GM21390 (cell line): ENCODE measurements at regions not wholly inside any gene's neighbourhood (a gene's known extent, or its start where the extent isn't known, plus 50 kb on each side); places are given as distances from the start of the nearest gene placed in this dataset.
"Not testable (repeated sequence)": the region's sequence is repeated elsewhere in the genome, so short reads cannot be mapped to it uniquely, and the experiment has no call there.

Experiments
- ATAC-seq: cut with Tn5 transposase; IDR thresholded peaks from one replicate; pipeline ENCODE4 v1.9.1; 2021; ENCODE audit not compliant: unreplicated experiment

DNA sequence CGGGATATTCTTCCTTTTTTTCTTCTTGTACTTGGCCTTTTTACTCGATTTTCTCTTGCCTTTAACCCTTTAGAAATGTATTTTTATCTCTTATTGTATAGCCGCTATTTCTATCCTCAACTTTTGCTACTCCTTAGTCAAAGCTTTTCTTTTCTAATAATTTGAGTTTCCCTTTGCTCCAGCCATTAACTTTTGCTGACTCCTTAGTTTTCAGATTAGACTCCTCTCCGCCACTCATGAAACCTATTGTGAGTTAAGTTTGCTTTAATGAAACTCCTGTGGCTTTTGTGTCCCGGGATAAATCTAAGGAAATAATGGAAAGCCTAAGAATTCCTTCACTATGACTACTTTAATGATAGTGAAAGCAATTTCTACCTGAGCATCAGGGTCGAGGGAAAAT is 590.3 kb upstream of the CITED2 start:
- ATAC-seq = no peak

GRCh38 chr6:139962654-139963347 is 588.4 kb upstream of the CITED2 start:
- no peak for ATAC-seq

- ATAC-seq = no peak
These were observed 586.7 kb upstream of the CITED2 start for GRCh38 chr6:139961190-139961589.

DNA sequence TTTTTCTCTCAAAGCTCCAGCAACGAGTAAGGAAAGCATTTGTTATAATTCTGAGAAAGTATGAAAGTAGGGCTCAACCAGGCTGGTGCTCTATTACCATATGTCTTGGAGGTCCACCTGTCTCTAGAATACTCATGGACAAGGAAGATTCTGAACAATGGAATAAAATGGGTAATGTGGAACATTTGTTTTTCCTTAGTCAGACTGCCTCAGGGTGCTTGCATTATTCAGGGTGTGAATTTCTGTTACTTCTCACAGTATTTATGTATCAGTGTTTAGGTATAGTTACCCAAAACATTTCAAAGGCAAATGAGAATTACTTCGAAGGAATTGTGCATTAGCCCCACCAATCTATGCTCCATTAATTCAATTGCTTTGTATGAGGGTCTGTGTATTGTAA is 586.2 kb upstream of the CITED2 start:
- ATAC-seq = no peak

GRCh38 chr6:139955366-139956155 is 581.1 kb upstream of the CITED2 start:
- no peak for ATAC-seq

DNA sequence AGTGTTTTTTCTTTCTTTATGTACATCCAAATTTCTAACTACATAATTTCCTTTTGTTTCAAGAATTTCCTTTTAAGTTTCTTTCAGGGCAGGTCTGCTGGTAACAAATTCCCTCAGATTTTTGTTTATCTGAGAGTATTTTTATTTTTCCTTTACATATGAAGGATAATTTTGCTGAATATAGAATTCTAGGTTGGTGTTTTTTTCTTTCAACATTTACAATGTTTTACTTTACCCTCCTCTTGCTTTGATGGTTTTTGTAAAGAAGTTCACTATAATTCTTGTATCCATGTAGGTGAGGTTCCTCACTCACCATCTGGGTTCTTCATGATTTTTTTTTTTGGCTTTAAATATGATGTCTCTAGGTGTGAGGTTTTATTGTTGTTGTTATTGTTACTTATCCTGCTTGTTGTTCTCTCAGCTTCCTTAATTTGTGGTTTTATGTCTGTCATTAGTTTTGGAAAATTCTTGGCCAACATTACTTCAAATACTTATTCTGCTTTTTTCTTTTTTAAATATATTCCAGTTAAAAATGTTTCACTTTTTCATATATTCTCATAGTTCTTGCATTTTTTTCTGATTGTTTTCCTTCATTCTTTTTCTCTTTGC is 580.1 kb upstream of the CITED2 start:
- ATAC-seq = no peak

DNA sequence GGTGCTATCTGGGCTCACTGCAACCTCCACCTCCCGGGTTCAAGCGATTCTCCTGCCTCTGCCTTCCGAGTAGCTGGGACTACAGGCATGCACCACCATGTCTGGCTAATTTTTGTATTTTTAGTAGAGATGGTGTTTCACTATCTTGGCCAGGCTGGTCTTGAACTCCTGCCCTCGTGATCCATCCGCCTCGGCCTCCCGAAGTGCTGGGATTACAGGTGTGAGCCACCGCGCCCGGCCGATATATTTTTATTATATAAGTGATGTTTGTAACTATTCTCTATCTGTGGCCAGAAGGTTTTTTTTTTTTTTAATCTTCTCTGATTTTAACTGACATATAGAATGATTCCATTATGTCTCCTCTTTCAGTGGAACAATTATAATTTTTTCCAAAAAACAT is 579.3 kb upstream of the CITED2 start:
- not testable (repeated sequence) for ATAC-seq

- ATAC-seq = no peak
These were observed 576.7 kb upstream of the CITED2 start for GRCh38 chr6:139951172-139951571.

GRCh38 chr6:139944976-139945375 is 570.5 kb upstream of the CITED2 start:
- ATAC-seq = no peak

DNA sequence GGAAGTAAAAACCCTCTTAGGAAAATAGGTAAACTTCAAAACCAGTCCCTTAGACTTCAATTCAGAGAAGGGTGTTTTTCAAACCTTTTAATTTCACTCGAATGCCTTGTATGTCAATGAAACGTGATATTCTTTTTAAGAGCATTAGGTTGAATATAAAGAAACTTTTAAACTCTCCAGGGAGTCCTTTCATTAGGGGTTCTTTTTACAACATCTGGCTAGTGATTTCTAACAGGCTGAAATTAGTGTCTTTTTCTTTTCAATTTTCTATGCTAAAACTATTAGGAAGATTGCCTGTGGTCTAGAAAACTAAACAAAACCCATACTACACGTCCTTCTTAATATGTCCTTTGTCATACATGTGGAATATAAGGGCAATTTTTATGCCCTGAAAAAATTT is 569.7 kb upstream of the CITED2 start:
- ATAC-seq = no peak

DNA sequence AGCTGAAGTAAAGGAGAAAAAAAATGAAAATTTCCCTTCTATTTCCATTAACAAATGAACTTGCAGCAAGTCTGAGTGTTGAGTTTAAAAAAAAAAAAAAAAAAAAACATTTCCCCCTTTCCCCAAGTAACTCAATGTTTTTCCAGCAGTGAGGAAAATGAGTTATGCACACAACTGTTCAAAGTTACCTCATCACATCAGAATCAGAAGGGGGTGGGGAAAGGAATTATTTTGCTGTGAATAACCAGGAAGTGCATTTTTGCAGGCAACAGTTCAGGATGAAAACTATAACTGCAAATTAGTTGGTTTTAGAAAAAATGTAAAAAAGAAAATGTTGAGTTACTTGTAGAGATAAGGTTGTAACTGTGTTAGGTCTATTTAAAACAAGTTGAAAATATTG is 568.9 kb upstream of the CITED2 start:
- no peak for ATAC-seq

GRCh38 chr6:139942331-139942730 is 567.9 kb upstream of the CITED2 start:
- ATAC-seq = no peak

DNA sequence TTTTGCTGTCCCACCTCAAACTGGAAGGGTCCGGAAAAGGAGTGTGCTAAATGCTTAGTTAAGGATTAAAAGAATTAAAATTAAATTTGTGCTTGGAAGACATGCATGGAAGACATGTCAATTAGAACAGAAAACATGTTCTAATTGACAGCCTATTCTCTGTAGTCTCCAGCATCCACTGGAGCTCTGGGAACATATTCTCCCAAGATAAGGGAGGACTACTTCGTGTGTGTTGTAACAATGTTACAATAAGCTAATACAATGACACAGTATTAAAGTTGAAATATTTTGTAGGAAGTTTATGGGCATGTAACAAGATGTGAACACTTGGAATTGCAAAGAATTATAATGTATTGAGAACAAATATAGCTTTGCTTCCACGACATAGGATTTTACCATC is 567.4 kb upstream of the CITED2 start:
- ATAC-seq = no peak

- ATAC-seq = peak; percentile 92
These were observed 566.6 kb upstream of the CITED2 start for GRCh38 chr6:139940741-139941729.

- ATAC-seq = no peak
These were observed 564.9 kb upstream of the CITED2 start for GRCh38 chr6:139939189-139939979.

DNA sequence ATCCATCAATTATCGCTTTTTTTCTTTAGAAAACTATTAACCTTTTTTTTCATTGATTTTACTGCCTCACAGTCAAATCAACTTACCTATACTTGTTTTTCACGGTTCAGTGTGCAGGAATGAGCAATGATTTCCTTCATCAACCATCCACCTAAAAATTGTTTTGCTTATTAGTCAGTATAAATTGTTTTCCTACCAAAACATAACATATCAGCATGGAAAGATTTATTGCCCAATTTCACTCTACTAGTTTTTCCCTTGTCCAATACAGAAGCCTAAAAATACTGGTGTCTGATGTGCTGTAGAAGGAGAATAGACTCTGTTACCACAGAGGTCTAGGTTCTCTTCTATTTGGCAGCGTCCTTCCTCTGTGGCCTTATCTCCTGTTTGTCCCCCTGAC is 558.2 kb upstream of the CITED2 start:
- ATAC-seq = no peak

DNA sequence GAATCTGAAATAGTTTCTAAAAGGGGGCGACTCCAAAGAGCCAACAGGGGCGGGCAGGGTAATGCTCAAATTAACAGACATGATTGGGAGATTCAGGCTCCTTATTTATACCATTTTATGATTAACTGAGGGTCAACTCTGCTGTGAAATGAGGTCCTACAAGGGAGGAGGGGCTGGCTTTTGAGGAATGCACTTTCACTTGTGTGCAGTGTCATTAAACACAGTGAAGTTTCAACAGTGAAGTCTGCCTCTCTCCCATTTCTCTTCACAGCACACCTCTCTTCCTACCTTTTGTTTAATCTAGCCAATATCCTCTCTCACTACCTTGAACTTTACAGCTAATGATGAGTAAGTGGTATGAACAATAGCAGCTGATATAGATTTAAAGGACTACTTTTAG is 557.3 kb upstream of the CITED2 start:
- no peak for ATAC-seq

DNA sequence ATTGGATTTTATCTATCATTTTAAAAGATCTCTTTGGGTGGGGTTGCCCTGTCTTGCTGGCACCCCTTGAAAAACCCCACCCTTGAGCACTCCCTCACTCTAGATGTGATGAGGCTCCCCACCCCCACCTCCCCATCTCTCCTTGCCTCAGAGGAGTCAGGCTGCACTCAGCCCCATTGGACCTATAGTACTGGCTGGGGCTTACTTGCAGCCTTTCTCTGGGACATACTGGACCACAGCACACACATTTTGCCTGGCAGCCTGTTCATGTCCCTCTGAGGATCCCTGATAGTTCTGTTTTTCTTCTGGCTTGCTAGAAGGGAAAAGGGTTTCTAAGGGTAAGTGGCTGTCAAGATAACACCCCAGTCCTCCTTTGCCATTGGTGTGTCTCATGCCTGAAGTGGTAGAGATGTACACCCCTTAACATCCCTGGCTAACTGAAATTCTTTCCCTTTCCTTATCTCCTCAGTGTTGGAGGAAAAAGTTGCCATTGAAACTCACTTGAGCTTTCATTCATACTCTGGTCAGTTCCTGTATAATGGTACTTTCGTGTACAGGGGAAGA is 553.4 kb upstream of the CITED2 start:
- no peak for ATAC-seq

- ATAC-seq = no peak
These were observed 552.8 kb upstream of the CITED2 start for GRCh38 chr6:139927236-139927635.

GRCh38 chr6:139926711-139927110 is 552.3 kb upstream of the CITED2 start:
- no peak for ATAC-seq
